ENCODE measurements at regions not wholly inside any gene's neighbourhood (a gene's known extent, or its start where the extent isn't known, plus 50 kb on each side); places are given as distances from the start of the nearest gene placed in this dataset.

- DNase-seq = no peak
Observed at GRCh38 chr3:167958141-167958540, 137.6 kb downstream of the GOLIM4 start.

GRCh38 chr3:167952969-167953368 is 142.8 kb downstream of the GOLIM4 start:
- no peak for DNase-seq

GRCh38 chr3:167950212-167950611 is 145.5 kb downstream of the GOLIM4 start:
- no peak for DNase-seq

- DNase-seq = no peak
Observed at GRCh38 chr3:167941234-167941995, 154.3 kb downstream of the GOLIM4 start.

GRCh38 chr3:167940241-167940640 is 155.5 kb downstream of the GOLIM4 start:
- DNase-seq = no peak

- no peak for DNase-seq
Observed at GRCh38 chr3:167938516-167938915, 157.2 kb downstream of the GOLIM4 start.

GRCh38 chr3:167936019-167936418 is 159.7 kb downstream of the GOLIM4 start:
- DNase-seq = no peak

- DNase-seq = no peak
Observed at GRCh38 chr3:167930453-167930852, 165.3 kb downstream of the GOLIM4 start.

- no peak for DNase-seq
Observed at GRCh38 chr3:167929968-167930367, 165.8 kb downstream of the GOLIM4 start.

- DNase-seq = no peak
Observed at GRCh38 chr3:167928381-167928780, 167.3 kb downstream of the GOLIM4 start.

GRCh38 chr3:167920747-167921146 is 175.0 kb downstream of the GOLIM4 start:
- no peak for DNase-seq

- DNase-seq = no peak
Observed at GRCh38 chr3:167919590-167919989, 176.1 kb downstream of the GOLIM4 start.

- DNase-seq = no peak
Observed at GRCh38 chr3:167918686-167919085, 177.0 kb downstream of the GOLIM4 start.

GRCh38 chr3:167918008-167918596 is 177.6 kb downstream of the GOLIM4 start:
- no peak for DNase-seq

- no peak for DNase-seq
Observed at GRCh38 chr3:167913219-167913835, 177.8 kb downstream of the SERPINI1 start.

GRCh38 chr3:167909952-167910351 is 174.4 kb downstream of the SERPINI1 start:
- DNase-seq = no peak

- DNase-seq = no peak
Observed at GRCh38 chr3:167909504-167909896, 174.0 kb downstream of the SERPINI1 start.

GRCh38 chr3:167908746-167909503 is 173.4 kb downstream of the SERPINI1 start:
- DNase-seq = no peak

- no peak for DNase-seq
Observed at GRCh38 chr3:167908221-167908620, 172.7 kb downstream of the SERPINI1 start.

GRCh38 chr3:167901138-167901537 is 165.6 kb downstream of the SERPINI1 start:
- DNase-seq = no peak

GRCh38 chr3:167899093-167899492 is 163.6 kb downstream of the SERPINI1 start:
- DNase-seq = no peak

- no peak for DNase-seq
Observed at GRCh38 chr3:167898091-167898490, 162.6 kb downstream of the SERPINI1 start.

GRCh38 chr3:167895684-167896083 is 160.2 kb downstream of the SERPINI1 start:
- no peak for DNase-seq

GRCh38 chr3:167895178-167895577 is 159.7 kb downstream of the SERPINI1 start:
- no peak for DNase-seq
